CD4-positive, CD25-positive, alpha-beta regulatory T cell (primary cell): ENCODE measurements at regions not wholly inside any gene's neighbourhood (a gene's known extent, or its start where the extent isn't known, plus 50 kb on each side); places are given as distances from the start of the nearest gene placed in this dataset.

ENCODE experiments used
- ATAC-seq, 2 donors: fragments of 150-1000 bp; cut with Tn5 transposase; one replicate each; pipeline ENCODE4 v1.10.0; 2021; ENCODE audit warnings: low read depth in 2 of 2, moderate number of reproducible peaks in 2 of 2, moderate library complexity in 1 of 2
- DNase-seq, 3 donors: peaks; one replicate each; pipeline versions ENCODE4 v3.0.0 to v3.0.0-alpha.2; 2012 to 2022; ENCODE audit warnings: mixed read lengths in 1 of 3
- H3K27ac ChIP-seq: one replicate; pipeline ENCODE4 v1.7.0; 2013; ENCODE audit warnings: mild to moderate bottlenecking, low read length; ENCODE audit not compliant: insufficient read depth, poor library complexity, severe bottlenecking
- H3K27me3 ChIP-seq: one replicate; pipeline ENCODE4 v1.7.0; 2013; ENCODE audit warnings: low read length; ENCODE audit not compliant: control insufficient read depth, insufficient read depth
- H3K36me3 ChIP-seq: one replicate; pipeline ENCODE4 v1.7.0; 2013; ENCODE audit warnings: mild to moderate bottlenecking, low read length, moderate library complexity; ENCODE audit not compliant: control insufficient read depth, insufficient read depth
- H3K4me1 ChIP-seq: 2 replicates; pipeline ENCODE4 v1.7.0; 2013; ENCODE audit warnings: mild to moderate bottlenecking, low read length; ENCODE audit not compliant: insufficient read depth, control insufficient read depth, poor library complexity, severe bottlenecking
- H3K4me3 ChIP-seq: one replicate; pipeline ENCODE4 v1.7.0; 2013; ENCODE audit warnings: low read depth, mild to moderate bottlenecking, low read length, moderate library complexity
- H3K9me3 ChIP-seq, 2 experiments: 1 replicate in 1 of 2; 2 replicates in 1 of 2; pipeline ENCODE4 v1.7.0; 2013; ENCODE audit warnings: low read length in 2 of 2, mild to moderate bottlenecking in 1 of 2, moderate library complexity in 1 of 2; ENCODE audit not compliant: control insufficient read depth in 2 of 2
- H3K27ac Mint-ChIP-seq, 3 donors: one replicate each; pipeline ENCODE4 v1.8.0; 2020 to 2022; ENCODE audit warnings: mild to moderate bottlenecking in 3 of 3, mixed read lengths in 3 of 3, moderate library complexity in 2 of 3
- H3K27me3 Mint-ChIP-seq: one replicate; pipeline ENCODE4 v1.8.0; 2022; ENCODE audit warnings: mild to moderate bottlenecking, mixed read lengths
- H3K36me3 Mint-ChIP-seq: one replicate; pipeline ENCODE4 v1.8.0; 2020; ENCODE audit warnings: mixed read lengths
- H3K4me1 Mint-ChIP-seq, 4 donors: one replicate each; pipeline ENCODE4 v1.8.0; 2020 to 2022; ENCODE audit warnings: mixed read lengths in 4 of 4, mild to moderate bottlenecking in 1 of 4
- H3K4me3 Mint-ChIP-seq, 4 donors: one replicate each; pipeline ENCODE4 v1.8.0; 2020 to 2022; ENCODE audit warnings: mild to moderate bottlenecking in 4 of 4, mixed read lengths in 4 of 4, moderate library complexity in 3 of 4
- H3K9me3 Mint-ChIP-seq, 7 donors: one replicate each; pipeline ENCODE4 v1.8.0; 2020 to 2022; ENCODE audit warnings: mixed read lengths in 7 of 7, mild to moderate bottlenecking in 3 of 7, moderate library complexity in 2 of 7

DNA sequence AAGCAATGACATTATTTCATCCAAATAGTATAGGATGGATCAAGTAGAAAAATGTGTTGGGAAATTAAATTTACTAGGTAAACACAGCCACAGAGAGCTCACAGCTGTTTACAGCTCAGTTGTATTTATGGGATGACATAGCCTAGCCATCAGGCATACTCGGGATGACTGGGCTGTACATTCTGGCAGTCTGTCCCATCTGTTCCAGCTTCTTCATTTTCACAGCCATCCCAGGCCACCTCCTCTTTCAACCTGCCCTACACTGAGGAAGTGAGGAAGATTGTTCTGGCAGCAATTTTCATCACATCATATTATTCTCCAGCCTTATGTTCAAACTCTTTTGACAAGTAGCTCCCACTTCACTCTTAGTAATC, 98.4 kb upstream of the PFN2 start:
- ATAC-seq (no peak), DNase-seq (no peak)
- Mint-ChIP-seq H3K9me3 (peaks cover 0 to 6% (median 0%) of the 10 kb centered on the region in 7 donors), H3K36me3 (no peaks in the 10 kb centered on the region), H3K27me3 (no peaks in the 10 kb centered on the region), H3K4me3 (no peak overlapping the region), H3K27ac (no peak overlapping the region), H3K4me1 (no peaks in the 10 kb centered on the region)
- Histone ChIP-seq H3K9me3 (no peaks in the 10 kb centered on the region), H3K27ac (no peak overlapping the region), H3K27me3 (peaks cover 3% of the 10 kb centered on the region), H3K4me1 (no peaks in the 10 kb centered on the region), H3K36me3 (no peaks in the 10 kb centered on the region), H3K4me3 (no peak overlapping the region)

DNA sequence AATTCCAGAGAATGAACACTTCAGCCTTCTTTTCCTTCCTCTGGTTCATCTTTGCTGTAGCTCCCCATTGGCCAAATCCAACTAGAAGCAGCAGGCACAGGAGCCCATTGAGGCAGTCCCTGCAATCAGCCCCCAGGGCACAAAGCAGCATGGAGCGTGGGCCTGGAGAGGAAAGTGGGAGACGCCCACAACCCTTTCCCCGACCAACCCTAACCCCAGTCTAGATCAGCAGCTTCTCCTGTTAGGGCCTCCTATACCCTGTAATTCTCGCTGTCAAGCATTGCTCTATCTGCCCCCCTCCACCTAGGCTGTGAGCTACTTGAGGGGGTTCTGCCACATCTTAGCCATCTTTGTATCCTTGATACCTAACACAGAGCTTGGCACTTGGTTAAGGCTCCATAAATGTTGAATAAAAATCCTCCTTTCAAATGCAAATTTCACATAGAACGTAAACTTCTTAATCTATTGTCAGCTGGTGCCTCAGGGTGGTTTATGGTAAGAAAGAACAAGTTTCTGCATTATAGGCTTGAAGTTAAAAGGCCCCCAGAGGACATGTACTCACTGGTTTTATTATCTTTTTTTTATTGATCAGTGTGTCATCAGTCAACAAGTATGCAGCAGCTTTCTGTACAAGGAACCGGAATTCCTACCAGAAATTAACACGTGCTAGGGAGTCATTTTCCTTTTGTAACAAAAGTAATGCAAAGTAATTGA, 97.9 kb upstream of the PFN2 start:
- Mint-ChIP-seq H3K27ac (no peak overlapping the region), H3K4me3 (no peak overlapping the region), H3K36me3 (no peaks in the 10 kb centered on the region), H3K27me3 (no peaks in the 10 kb centered on the region), H3K4me1 (no peaks in the 10 kb centered on the region), H3K9me3 (peaks cover 0 to 4% (median 0%) of the 10 kb centered on the region in 7 donors)
- Histone ChIP-seq H3K4me1 (no peaks in the 10 kb centered on the region), H3K4me3 (no peak overlapping the region), H3K36me3 (no peaks in the 10 kb centered on the region), H3K9me3 (no peaks in the 10 kb centered on the region), H3K27ac (no peak overlapping the region), H3K27me3 (peaks cover 3% of the 10 kb centered on the region)
- ATAC-seq (no peak), DNase-seq (no peak)

GRCh38 chr3:150067561-150067960, 96.9 kb upstream of the PFN2 start:
- Histone ChIP-seq H3K9me3 (no peaks in the 10 kb centered on the region), H3K27me3 (peaks cover 3% of the 10 kb centered on the region), H3K4me3 (no peak overlapping the region), H3K4me1 (no peaks in the 10 kb centered on the region), H3K27ac (no peak overlapping the region), H3K36me3 (no peaks in the 10 kb centered on the region)
- H3K9me3 Mint-ChIP-seq, result peaks cover 0 to 4% (median 0%) of the 10 kb centered on the region in 7 donors
- no peaks in the 10 kb centered on the region for H3K36me3 Mint-ChIP-seq
- no peak for DNase-seq
- H3K27ac Mint-ChIP-seq, result no peak overlapping the region
- ATAC-seq, result no peak
- H3K27me3 Mint-ChIP-seq, result no peaks in the 10 kb centered on the region
- H3K4me1 Mint-ChIP-seq, result no peaks in the 10 kb centered on the region
- no peak overlapping the region for H3K4me3 Mint-ChIP-seq

DNA sequence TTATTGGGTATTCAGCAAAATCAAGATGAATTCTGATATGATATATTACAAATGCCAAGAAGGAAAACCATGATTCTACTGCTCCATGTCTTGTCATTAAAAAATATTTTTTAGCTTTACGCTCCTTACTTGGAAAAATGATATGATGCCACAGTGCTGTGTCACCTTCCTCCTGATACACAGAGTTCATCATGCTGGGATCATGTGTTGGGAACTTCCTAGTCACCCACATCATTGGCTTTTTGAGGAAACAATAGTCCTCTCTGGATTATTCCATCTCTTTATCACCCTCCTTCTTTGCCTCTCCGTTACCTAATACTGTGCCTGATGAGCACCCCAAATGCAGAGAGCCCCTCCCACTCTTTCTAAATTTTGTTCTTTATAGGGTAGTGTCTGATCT, 94.3 kb upstream of the PFN2 start:
- Mint-ChIP-seq H3K9me3 (no peaks in the 10 kb centered on the region), H3K4me3 (no peak overlapping the region), H3K36me3 (no peaks in the 10 kb centered on the region), H3K27me3 (no peaks in the 10 kb centered on the region), H3K4me1 (no peaks in the 10 kb centered on the region), H3K27ac (no peak overlapping the region)
- no peaks in the 10 kb centered on the region for H3K36me3 ChIP-seq
- no peak for ATAC-seq
- DNase-seq, result no peak
- H3K27ac ChIP-seq, result no peak overlapping the region
- no peak overlapping the region for H3K4me3 ChIP-seq
- no peaks in the 10 kb centered on the region for H3K9me3 ChIP-seq
- H3K27me3 ChIP-seq, result peaks cover under 1% of the 10 kb centered on the region
- no peaks in the 10 kb centered on the region for H3K4me1 ChIP-seq

DNA sequence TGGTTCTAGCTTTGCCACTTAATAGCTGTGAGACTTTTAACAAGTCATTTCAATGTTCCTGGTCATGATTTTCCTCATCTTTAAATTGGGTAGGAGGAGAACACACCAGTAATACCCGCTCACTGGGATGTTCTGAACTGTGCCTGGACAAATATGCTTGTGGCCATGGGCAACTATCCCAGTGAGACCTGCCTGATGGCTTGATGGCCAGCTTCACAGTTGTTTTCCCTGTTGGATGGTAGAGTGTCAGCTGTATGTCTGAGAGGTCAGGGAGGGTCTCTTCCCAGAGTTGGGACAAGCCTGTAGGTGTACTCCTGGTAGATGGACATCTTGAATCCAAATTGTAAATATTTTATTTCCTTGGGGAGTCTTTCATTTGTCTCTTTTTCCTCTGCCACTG, 92.5 kb upstream of the PFN2 start:
- no peaks in the 10 kb centered on the region for H3K36me3 ChIP-seq
- H3K27ac Mint-ChIP-seq, result no peak overlapping the region
- H3K27ac ChIP-seq, result no peak overlapping the region
- no peaks in the 10 kb centered on the region for H3K36me3 Mint-ChIP-seq
- H3K9me3 Mint-ChIP-seq, result no peaks in the 10 kb centered on the region
- H3K4me1 Mint-ChIP-seq, result no peaks in the 10 kb centered on the region
- H3K9me3 ChIP-seq, result no peaks in the 10 kb centered on the region
- no peaks in the 10 kb centered on the region for H3K27me3 ChIP-seq
- ATAC-seq, result no peak
- no peaks in the 10 kb centered on the region for H3K4me1 ChIP-seq
- DNase-seq, result no peak
- no peak overlapping the region for H3K4me3 Mint-ChIP-seq
- H3K4me3 ChIP-seq, result no peak overlapping the region
- no peaks in the 10 kb centered on the region for H3K27me3 Mint-ChIP-seq

- H3K9me3 ChIP-seq, result no peaks in the 10 kb centered on the region
- H3K4me1 Mint-ChIP-seq, result no peaks in the 10 kb centered on the region
- no peaks in the 10 kb centered on the region for H3K27me3 Mint-ChIP-seq
- H3K4me3 ChIP-seq, result no peak overlapping the region
- no peaks in the 10 kb centered on the region for H3K4me1 ChIP-seq
- H3K36me3 ChIP-seq, result no peaks in the 10 kb centered on the region
- H3K27me3 ChIP-seq, result no peaks in the 10 kb centered on the region
- H3K9me3 Mint-ChIP-seq, result no peaks in the 10 kb centered on the region
- H3K27ac Mint-ChIP-seq, result no peak overlapping the region
- no peak for ATAC-seq
- H3K27ac ChIP-seq, result no peak overlapping the region
- H3K4me3 Mint-ChIP-seq, result no peak overlapping the region
- no peaks in the 10 kb centered on the region for H3K36me3 Mint-ChIP-seq
- no peak for DNase-seq
These were observed 91.8 kb upstream of the PFN2 start for GRCh38 chr3:150062492-150062891.

DNA sequence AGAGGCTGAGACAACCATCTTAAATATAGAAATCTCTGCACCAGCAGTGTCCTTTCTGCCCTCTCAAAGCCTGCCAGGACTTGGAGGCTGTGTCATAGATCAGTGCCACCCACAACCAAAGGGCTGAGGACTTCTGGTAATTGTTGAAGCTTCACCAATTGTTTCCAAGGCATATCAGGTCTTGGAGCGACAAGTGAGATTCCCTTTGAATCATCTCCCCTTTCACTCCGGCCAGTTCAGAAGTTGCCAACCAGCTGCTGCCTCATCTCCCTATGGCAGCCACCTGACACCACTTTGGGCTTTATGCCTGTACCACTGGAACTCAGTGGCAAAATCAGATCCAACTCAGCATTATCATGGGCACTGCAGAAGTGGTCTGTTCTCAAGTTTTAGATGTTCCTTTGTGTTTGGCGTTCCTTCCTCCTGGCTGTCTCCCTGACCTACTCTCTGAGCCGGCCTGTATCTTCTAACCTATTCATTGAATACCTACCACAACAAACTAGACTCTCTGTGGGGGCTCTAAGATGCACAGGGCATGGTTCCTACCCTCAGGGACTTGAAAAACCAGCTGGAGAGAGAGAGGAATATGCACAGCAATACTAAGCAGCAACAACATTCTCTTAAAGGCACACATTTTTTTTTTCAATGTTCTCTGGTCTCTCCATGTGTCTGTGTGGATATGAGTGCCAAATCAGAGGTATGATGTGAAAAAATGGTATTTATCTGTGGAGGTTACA, 90.8 kb upstream of the PFN2 start:
- no peak overlapping the region for H3K4me3 ChIP-seq

DNA sequence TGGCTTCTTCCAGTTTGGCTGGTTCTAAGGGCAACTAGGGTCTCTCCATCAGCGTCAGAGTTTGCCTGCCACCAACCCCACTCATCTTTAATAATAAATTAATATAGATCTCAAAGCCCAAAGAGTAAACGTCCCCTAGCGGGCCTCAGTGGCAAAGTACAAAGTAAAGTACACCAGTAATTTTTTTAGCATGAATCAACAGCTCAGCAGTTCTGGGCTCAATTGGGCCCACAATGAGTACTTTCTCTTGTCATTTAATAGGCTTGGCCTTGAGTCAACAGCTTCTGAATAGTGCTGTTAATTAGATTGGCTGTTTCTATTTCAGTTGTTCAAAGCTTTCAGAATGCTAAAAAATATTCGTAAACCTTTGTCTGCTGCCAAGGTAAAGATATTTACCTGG, 89.0 kb upstream of the PFN2 start:
- Histone ChIP-seq H3K27ac (no peak overlapping the region), H3K27me3 (no peaks in the 10 kb centered on the region), H3K4me3 (no peak overlapping the region), H3K4me1 (no peaks in the 10 kb centered on the region), H3K36me3 (no peaks in the 10 kb centered on the region), H3K9me3 (no peaks in the 10 kb centered on the region)
- ATAC-seq (no peak), DNase-seq (no peak)
- H3K27ac Mint-ChIP-seq, result no peak overlapping the region
- no peak overlapping the region for H3K4me3 Mint-ChIP-seq
- H3K9me3 Mint-ChIP-seq, result no peaks in the 10 kb centered on the region
- no peaks in the 10 kb centered on the region for H3K36me3 Mint-ChIP-seq
- no peaks in the 10 kb centered on the region for H3K27me3 Mint-ChIP-seq
- no peaks in the 10 kb centered on the region for H3K4me1 Mint-ChIP-seq

More for the DNA sequence above, 90.8 kb upstream of the PFN2 start:
- no peak overlapping the region for H3K27ac ChIP-seq
- DNase-seq (no peak), ATAC-seq (no peak)
- Mint-ChIP-seq H3K27ac (no peak overlapping the region), H3K4me1 (no peaks in the 10 kb centered on the region), H3K27me3 (no peaks in the 10 kb centered on the region), H3K9me3 (no peaks in the 10 kb centered on the region), H3K4me3 (no peak overlapping the region), H3K36me3 (no peaks in the 10 kb centered on the region)
- H3K27me3 ChIP-seq, result no peaks in the 10 kb centered on the region
- H3K9me3 ChIP-seq, result no peaks in the 10 kb centered on the region
- H3K4me1 ChIP-seq, result no peaks in the 10 kb centered on the region
- no peaks in the 10 kb centered on the region for H3K36me3 ChIP-seq
